ENCODE measurements at regions not wholly inside any gene's neighbourhood (a gene's known extent, or its start where the extent isn't known, plus 50 kb on each side); places are given as distances from the start of the nearest gene placed in this dataset.

DNA sequence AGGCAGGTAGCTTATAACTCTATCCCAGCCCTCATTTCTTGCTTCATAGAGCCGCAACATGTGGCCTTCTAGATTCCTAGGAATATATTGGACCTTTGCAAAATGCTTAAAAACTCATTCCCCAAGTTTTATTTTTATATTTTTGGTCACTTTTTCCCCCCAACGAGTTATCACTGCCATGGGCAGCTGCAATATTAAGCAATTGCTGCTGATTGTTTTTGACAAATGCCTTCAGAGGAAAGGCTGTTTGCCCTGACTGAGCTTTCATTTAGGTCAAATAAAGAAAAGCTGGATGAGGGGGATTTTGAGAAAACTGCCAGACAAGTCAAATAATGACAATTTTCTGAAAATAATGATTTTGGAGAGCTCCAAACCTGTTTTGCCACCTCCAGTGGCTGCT lies 976.9 kb upstream of the MBL2 start:
- DNase-seq: no peak

DNA sequence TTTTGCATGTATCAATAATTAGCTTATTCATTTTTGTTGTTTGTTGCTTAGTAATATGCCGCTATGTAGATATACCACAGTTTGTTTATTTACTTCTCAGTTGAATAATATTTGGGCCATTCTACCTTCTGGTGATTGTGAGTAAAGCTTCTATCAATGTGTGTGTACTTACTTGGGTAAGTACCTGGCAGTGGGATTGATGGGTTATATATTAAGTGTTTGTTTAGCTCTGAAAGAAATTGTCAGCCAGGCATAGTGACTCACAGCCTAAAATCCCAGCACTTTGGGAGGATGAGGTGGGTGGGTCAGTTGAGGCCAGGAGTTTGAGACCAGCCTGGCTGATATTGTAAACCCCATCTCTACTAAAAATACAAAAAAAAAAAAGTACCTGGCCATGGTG lies 975.7 kb upstream of the MBL2 start:
- no peak for DNase-seq

DNA sequence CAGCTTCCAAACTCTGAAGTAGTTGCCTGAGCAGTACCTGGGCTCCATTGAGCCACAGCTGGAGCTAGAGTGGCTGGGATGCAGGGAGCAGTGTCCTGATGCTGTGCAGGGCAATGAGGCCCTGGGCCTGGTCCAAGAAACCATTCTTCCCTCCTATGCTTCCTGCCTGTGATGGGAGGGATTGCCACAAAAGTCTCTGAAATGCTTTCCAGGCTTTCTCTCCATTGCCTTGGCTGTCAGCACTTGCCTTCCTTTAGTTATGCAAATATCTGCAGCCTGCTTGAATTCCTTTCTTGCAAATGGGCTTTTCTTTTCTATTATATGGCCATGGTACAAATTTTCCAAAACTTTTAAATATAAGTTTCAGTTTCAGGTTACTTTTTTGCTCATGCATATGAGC lies 972.2 kb upstream of the MBL2 start:
- DNase-seq: no peak

DNA sequence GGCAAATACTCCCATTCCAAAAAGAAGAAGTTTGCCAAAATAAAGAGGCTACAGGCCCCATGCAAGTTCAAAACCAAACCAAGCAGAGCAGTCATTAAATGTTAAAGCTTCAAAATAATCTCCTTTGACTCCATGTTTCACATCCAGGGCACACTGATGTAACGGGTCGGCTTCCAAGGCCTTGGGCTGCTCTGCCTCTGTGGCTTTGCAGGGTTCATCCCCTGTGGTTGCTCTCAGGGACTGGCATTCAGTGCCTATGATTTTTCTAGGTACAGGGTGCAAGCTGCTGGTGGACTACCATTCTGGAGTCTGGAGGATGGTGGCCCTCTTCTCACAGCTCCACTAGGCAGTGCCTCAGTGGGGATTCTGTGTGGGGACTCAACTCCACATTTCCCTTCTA lies 971.6 kb upstream of the MBL2 start:
- DNase-seq: no peak

DNA sequence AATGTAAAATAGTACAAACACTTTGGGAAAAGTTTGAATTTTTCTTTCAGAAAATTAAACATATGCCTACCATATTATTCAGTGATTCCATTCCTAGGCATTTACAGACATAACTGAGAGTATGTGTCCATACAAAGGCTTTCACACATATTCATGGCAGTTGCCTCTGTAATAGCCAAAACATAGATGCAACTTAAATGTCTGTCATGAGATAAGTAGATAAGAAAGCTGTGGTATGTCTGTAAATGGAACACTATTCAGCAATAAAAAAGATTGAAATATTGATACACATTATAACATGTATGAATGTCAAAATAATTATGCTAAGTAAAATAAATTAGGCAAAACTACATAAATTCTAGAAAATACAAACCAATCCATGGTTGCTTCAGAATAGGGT lies 964.5 kb upstream of the MBL2 start:
- no peak for DNase-seq

DNA sequence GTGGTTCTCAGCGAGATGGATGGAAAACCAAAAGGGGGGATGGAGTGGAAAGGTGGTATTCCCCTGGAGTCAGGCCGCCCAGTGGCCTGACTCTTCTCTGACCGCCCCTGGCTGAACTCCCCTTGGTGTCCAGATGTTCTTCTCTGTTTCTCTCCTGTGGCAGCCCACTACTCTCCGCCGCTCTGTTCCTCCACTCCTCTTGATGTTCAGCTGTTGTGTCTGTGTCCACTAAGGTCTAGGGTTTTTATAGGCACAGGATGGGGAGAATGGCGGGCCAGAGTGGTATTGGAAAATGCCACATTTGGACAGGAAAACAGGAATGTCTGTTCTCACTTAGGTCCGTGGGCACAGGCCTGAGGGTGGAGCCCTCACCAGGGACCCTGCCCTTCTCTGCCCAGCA lies 954.3 kb upstream of the MBL2 start:
- DNase-seq: no peak

DNA sequence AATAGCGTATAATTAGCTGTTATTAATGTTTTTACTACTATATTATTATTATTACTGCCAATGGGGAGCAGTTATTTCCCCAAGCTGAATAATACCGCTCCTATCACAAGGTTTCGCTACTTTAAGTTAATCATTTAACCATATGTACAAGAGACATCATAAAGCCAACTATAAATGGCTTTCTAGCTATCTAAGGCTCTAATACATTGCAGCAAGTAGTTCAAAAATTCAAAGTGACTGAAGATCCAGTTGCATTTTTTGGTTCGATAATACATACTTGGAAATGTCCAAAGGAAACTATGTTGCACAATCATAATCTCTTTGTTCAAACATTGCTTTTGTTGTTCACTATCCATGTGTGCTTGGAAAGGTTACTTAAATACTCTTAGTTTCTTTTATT lies 952.0 kb upstream of the MBL2 start:
- no peak for DNase-seq

DNA sequence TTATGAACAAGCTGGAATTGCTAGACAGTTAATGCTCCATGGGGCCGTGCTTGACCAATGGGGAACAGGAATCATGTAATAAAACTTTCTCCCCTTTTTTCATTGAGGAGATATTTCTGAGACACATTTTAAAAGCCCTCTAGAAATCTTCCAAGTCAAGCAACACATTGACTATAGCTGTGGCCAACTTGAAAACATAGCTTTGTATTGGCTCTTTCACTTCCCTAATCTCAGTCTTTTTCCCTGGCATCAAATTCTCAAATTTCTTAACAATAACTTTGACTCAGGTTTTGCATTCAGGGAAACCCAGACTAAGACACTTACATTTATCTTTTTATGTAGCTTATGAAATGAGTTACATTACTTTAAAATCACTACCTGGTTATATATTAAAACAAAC lies 947.1 kb upstream of the MBL2 start:
- no peak for DNase-seq

DNA sequence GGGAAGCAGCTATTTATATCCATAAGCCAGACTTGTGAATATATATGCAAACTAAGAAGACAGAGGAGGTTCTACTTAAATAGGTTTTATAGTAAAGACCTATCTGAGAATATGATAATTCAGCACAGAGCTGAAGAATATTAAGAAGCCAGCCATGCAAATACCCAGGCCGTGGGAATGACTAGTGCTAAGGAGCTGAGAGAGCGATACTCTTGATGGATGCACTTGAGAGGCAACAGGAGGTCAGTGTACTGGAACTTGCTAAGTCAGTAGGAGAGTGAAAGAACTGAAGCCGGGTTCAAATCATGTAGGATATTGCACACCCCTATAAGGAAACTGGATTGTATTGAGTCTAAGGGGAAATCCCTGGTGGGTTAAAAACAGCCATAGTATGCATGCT lies 943.6 kb upstream of the MBL2 start:
- no peak for DNase-seq

DNA sequence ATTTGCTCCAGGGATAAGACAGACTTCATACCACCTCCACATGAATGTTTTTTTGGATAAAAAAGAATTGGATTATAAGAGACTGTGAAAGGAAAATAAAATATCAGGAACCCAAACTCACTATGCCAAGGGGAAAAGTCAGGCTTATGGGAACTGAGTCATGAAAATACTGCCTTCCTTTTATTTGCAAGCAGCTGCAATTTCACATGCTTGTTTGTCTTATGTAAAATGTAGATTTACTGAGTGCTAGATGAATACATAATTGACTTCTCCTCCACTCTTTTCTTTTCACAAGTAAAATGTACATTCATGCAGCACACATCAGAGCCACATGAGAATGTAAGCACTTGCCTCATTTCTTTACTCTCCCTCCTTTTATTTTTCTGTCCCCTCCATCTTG lies 940.8 kb upstream of the MBL2 start:
- no peak for DNase-seq

DNA sequence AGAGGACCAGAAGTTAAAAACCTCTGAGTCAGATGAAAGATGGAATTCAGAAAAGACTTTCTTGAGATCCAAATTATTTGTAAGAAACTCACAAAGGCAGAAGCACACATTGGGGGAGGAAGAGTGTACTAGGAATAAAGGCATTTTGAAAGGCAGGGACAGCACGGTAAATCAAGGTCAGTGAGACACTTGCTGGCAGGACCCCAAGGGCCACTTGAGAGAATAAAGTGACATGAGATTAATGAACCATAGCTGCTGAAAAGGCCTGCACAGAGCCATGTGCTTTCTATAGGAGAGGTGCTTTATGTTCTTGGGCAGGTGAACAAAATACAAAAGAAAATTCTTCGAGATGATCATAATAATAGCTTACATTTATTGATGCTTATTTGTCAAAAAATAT lies 929.9 kb upstream of the MBL2 start:
- no peak for DNase-seq

DNA sequence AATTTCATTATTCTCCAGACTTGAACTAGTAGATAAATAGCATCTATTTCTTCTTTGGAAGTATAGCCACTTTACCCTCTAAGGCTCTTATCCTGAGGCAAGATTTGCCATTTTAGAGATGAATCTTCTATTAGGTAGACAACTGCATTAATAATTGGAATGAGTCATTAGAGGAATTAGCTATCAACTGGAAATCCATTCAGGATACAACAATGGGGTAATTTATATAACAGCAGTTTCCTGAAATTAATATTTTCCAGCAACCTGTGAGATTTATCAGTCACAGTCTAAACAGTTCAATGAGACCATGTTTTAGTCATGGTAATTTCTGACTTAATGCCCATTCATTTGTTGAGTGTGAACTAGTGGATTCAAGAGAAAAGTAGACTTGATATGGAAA lies 928.6 kb upstream of the MBL2 start:
- DNase-seq: no peak

DNA sequence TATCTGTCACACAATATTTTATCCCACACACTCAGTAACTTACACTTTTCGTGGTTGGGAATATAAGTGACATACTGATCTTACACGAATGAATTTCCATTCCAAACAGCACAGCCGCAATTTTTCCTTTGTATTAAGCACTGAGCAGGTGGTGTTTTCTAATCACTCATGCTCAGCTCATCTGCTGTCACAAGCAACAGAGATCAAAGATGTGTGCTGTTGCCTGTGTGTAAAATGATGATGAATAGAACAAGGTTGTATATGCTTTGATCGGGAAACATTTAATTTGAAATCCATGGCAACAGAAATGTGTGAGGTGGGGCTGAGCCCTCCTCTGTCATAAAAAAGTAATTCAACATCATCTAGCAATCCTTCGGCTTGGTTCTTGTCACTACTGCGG lies 927.7 kb upstream of the MBL2 start:
- no peak for DNase-seq

DNA sequence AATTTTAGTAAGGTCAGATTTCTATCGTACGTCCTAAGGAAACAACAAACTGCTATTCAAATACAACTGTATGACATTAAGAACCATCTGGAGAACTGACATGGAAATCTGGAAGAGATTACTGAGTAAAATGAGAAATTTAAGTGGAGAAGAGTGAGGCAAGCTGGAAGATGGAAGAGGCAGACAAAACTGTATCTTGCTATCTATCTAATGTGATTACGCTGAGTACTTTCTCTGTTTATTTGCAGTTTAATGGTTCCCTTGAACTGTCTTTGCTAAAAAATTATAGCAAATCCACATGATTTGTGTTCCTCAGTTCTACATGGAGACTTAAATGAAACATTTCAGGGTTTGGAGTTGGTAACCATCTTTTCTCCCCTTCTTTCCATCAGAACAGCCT lies 927.1 kb upstream of the MBL2 start:
- DNase-seq: no peak

DNA sequence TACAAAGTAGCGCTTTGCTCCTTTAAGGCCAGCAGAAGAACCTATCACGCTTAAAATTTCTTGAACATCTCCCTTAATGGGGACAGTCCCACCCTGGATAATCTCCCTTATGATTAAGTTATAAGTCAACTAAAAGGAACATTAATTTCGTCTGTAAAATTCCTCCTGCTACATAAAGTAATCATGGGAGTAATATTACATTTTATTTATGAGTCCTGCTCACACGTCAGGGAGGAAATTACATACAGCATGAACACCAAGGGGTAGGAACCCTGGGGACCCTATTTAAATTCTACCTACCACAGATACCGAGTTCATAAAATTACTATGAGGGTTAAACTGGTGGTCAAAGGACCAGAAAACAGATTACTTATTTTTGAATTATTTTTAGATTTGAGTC lies 926.6 kb upstream of the MBL2 start:
- DNase-seq: no peak

DNA sequence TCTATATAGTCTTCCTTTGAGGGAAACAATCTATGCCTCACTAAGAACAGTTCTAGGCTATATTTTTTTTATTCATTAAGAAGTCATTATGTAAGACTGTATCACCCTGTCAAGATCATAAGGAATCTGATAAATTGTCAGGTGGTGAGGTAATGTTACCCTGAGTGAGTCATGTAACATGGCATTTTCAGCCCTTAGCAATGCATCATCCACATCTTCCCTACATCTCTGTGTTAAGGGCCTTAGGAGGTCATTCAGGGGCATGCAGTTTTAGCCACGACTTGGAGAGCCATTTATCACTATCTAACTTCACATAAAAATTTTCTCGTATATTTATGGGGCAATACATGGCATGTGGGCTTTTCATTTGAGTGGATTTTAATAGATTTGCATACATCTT lies 924.5 kb upstream of the MBL2 start:
- DNase-seq: no peak

DNA sequence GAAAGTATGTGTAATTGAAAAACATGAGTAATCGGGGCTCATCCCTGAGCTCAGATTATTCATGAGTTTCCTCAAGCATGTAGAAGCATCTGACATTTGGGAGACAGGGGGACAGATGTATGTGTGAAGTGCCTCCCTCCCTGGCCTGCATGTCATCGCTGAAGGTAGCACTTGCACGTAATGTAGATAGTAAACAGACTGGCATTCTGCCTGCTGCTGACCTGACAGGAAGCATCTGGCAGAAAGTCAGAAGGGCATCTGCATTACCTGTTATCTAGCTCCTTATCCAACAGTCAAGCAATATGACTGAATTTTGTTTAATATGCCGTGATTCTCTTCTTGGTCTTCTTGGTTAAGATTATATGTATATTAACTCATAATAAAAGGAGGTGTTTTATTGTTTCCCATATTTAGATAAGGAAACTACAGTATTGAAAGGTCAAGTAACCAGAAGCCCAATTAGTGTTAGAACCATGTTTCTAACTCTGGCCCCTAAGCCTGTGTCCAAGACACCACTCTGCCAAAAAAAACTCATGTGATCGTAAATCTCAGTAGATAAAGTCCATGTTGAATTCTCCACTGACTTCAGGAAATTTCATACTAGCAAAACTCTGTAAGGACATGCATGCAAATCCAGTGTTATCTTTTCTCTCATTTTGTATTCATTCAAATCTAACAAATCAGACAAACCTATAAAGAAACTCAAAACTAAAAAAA lies 918.1 kb upstream of the MBL2 start:
- no peak for DNase-seq

DNA sequence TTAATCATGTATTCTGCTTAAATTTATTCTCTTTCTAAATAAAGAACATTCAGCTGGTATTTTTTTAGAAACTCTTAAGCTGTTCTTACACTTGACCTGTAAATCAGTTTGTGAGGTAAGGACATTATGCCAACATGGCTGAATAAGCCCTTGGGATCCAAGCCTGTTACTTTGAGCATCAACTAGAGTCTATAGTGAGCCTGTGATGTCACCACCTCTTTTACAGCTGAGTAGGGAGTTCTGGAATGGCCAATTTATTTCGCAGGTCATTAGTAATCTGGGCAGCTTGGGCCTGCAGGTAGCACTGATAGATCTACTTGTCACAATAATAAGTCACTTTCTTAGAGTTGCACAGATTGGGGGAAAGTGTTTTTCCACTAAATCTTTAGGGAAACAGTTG lies 915.2 kb upstream of the MBL2 start:
- DNase-seq: no peak

DNA sequence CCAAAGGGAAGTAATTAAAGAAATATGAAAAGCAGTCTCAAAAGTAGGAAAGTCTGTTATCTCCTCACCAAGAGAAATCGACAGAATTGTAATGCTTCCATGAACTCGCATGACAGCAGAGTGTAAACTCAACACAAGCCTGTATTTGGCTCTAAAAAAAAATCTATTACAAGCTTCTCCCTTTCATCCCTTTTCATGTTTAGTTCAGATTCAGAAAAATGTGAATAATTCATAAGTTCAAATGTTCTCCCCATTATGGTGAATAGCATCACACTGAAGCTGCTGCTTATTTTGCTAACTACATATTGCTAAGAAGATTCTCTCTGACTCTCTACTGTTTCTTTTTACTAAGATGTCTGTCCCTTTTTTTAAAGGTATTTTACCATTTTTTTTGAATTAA lies 910.3 kb upstream of the MBL2 start:
- no peak for DNase-seq

DNA sequence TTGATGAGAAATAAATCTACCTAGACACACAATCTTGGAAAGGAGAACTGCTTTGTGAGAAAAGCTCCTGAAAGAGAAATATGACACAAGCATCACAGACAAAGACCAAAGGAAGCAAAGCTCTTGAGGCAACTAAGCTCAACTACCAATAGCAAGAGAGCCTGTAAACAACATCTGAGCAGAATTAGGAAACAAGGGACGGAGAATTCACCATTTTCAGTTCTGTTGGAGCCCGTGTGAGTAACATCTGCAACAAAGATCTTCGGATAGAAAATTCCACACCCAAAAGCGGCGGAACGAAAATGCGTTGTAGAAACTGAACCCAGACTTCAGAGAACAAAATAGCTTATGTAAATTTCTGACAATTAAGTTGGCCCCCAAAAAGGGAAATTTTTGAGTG lies 909.9 kb upstream of the MBL2 start:
- no peak for DNase-seq

DNA sequence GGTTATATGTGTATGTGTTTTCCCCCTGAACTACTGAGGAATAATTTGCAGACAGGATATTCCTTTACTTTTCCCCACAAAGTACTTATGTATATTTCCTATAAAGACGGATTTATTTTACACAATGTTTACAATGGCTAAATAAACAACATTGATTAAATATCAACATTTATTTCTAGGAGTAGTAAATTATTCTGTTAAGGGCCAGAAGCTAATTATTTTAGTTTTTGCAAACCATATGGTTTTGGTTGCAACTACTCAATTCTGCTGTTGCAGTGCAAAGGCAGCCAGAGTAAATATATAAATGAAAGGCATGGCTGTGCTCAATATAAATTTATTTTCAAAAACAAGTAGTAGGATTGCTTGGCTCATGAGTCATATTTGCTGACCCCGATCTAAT lies 907.1 kb upstream of the MBL2 start:
- no peak for DNase-seq

DNA sequence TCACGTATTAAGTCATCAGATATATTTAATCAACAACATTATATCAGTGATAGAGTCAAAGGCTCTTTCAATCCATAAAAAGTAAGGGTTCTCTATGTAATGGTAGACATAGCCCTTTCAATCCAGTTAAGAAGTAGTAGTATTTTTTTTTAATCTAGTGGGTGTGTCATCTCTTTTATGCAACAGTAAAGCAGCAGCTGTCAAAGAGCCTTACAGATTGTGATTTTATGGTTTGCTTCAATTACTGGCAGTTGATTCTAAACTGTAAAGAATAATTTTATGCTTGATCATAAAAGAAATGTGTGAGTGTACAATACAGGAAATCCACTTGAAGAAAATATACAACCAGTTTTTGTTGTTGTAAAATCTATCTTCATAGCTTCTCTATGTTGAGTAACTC lies 902.6 kb upstream of the MBL2 start:
- DNase-seq: no peak

DNA sequence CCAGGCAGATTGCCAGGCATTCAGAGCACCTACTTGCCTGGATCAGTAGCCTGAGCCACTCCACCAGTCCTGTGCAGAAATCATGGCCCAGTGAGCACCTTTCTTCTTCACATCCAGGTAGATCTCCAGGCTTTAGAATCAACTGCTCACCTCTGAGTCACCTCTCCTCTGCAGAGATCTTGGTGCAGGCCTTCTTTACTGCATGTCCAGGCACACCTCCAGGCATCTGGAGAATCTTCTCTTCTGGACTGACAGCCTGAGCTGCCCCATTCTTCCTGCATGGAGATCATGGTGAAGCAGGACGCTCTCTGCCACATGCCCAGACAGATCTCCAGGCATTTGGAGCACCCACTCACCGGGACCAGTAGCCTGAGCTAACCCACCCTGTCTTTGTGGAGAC lies 894.5 kb upstream of the MBL2 start:
- no peak for DNase-seq

DNA sequence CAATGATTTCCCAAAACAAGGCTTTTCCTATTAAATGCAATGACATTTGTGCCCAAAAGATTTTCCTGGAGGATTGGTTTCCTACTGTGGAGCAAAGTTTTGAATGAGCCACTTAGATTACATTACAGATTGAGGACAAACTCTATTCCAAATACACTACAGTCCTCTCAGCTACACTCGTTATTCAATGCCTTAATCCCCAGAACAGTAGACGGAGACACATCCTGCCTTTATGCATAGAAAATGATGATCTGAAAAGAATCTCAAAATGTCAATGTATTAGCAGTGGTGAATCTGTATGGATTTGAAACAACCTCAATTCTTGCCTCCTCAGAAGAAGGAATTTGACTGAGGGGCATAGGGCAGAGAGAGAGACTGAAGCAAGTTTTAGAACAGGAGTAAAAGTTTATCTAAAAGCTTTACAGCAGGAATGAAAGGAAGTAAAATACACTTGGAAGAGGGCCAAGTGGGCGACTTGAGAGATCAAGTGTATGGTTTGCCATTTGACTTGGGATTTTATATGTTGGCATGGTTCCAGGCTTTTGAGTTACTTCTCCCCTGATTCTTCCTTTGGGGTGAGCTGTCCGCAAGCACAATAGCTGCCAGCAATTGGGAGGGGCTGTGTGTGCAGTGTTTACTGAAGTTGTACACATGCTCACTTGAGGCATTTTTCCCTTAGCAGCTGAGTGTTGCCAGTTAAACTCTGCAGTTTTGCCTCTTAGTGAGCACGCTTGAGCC lies 891.9 kb upstream of the MBL2 start:
- no peak for DNase-seq

DNA sequence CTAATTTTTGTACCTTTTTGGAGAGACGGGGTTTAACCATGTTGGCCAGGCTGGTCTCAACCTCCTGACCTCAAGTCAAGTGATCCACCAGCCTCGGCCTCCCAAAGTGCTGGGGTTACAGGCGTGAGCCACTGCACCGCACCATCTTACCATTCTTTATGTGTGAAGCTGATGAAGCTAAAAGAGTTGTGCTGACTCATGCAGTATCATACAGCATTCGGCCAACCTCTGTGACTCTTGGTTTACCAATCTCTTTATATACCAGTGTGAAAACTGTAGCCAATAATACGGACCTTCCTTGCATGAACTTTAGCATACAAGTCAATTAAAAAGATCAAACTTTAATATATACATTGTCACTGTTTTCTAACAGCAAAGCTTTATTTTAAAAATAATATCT lies 878.2 kb upstream of the MBL2 start:
- no peak for DNase-seq

Measured in NCI-H2029 treated with DMSO at 0.1 percent for 48 hours (cell line).